ENCODE measurements at regions not wholly inside any gene's neighbourhood (a gene's known extent, or its start where the extent isn't known, plus 50 kb on each side); places are given as distances from the start of the nearest gene placed in this dataset.
A peak's percentile ranks its signal among the peaks of the same experiment; 100 is the strongest.

DNA sequence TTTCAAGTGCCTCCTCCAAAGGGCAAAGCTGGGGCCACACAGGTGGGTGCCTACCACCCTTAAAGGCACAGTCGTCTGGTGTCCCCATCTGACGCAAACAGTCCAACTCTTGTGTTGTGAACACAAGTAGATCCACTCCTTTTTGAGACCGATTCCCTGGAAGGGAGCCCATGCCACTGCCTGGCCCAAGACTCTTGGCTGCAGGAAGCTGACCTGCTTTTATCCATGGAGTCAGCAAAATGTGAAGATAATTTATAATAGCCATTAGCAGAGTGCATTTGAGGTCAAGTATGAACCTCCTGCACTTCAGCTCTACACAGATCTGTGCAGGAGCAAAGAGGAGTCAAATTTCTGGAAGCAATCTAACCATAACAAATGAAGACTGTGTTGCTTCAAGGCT, 68.5 kb downstream of the ADM start:
- Histone ChIP-seq H3K36me3 (ENCODE audit: control insufficient read depth, insufficient read depth, low read length) (no peaks in the 10 kb centered on the region), H3K27ac (ENCODE audit: insufficient read depth, low read length) (no peak overlapping the region), H3K79me2 (ENCODE audit: control insufficient read depth, insufficient read depth, low read length) (no peaks in the 10 kb centered on the region), H3K4me2 (ENCODE audit: extremely low read depth, insufficient read depth, low read length) (no peak overlapping the region), H3K9ac (ENCODE audit: insufficient read depth, low read length) (no peak overlapping the region), H3K9me3 (ENCODE audit: control insufficient read depth, insufficient read depth, low read depth, low read length) (no peaks in the 10 kb centered on the region), H3K4me1 (ENCODE audit: control insufficient read depth, extremely low read depth, insufficient read depth, low read length) (peaks cover 28% of the 10 kb centered on the region), H3K4me3 (replicated peaks in 1 of 4; ENCODE audit: control extremely low read depth in 1 of 4, insufficient read depth in 1 of 4, low read depth in 3 of 4, low read length in 4 of 4) (no peak overlapping the region), H3K27me3 (ENCODE audit: control insufficient read depth, insufficient read depth, low read length) (no peaks in the 10 kb centered on the region), H2AFZ (ENCODE audit: low read length) (no peak overlapping the region), H4K20me1 (ENCODE audit: control insufficient read depth, extremely low read depth, insufficient read depth, low read length) (no peaks in the 10 kb centered on the region)
- peak; percentile 54 to 76 for DNase-seq (ENCODE audit: low read depth in 2 of 2)
- no peak for TF ChIP-seq EZH2 (IDR thresholded peaks at IDR 0.05; ENCODE audit: low read length, missing control alignments)
- TF ChIP-seq, protein P1, sequence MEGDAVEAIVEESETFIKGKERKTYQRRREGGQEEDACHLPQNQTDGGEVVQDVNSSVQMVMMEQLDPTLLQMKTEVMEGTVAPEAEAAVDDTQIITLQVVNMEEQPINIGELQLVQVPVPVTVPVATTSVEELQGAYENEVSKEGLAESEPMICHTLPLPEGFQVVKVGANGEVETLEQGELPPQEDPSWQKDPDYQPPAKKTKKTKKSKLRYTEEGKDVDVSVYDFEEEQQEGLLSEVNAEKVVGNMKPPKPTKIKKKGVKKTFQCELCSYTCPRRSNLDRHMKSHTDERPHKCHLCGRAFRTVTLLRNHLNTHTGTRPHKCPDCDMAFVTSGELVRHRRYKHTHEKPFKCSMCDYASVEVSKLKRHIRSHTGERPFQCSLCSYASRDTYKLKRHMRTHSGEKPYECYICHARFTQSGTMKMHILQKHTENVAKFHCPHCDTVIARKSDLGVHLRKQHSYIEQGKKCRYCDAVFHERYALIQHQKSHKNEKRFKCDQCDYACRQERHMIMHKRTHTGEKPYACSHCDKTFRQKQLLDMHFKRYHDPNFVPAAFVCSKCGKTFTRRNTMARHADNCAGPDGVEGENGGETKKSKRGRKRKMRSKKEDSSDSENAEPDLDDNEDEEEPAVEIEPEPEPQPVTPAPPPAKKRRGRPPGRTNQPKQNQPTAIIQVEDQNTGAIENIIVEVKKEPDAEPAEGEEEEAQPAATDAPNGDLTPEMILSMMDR (conservative IDR thresholded peaks at IDR 0.05 in 1 of 2, IDR thresholded peaks at IDR 0.05 in 1 of 2; ENCODE audit: low read depth in 1 of 2, low read length in 2 of 2): no peak

GRCh38 chr11:10373929-10374328, 69.1 kb downstream of the ADM start:
- no peak for TF ChIP-seq EZH2 (IDR thresholded peaks at IDR 0.05; ENCODE audit: low read length, missing control alignments)
- TF ChIP-seq, protein P1 (conservative IDR thresholded peaks at IDR 0.05 in 1 of 2, IDR thresholded peaks at IDR 0.05 in 1 of 2; ENCODE audit: low read depth in 1 of 2, low read length in 2 of 2): no peak

GRCh38 chr11:10374386-10374785, 69.5 kb downstream of the ADM start:
- H3K9me3 ChIP-seq (ENCODE audit: control insufficient read depth, insufficient read depth, low read depth, low read length): no peaks in the 10 kb centered on the region
- H3K36me3 ChIP-seq (ENCODE audit: control insufficient read depth, insufficient read depth, low read length): no peaks in the 10 kb centered on the region
- TF ChIP-seq, protein P1 (conservative IDR thresholded peaks at IDR 0.05 in 1 of 2, IDR thresholded peaks at IDR 0.05 in 1 of 2; ENCODE audit: low read depth in 1 of 2, low read length in 2 of 2): no peak
- no peak for TF ChIP-seq EZH2 (IDR thresholded peaks at IDR 0.05; ENCODE audit: low read length, missing control alignments)
- DNase-seq (ENCODE audit: low read depth in 2 of 2): no peak
- H3K27ac ChIP-seq (ENCODE audit: insufficient read depth, low read length): peak overlapping the region; percentile 37
- no peaks in the 10 kb centered on the region for H3K27me3 ChIP-seq (ENCODE audit: control insufficient read depth, insufficient read depth, low read length)
- no peaks in the 10 kb centered on the region for H3K79me2 ChIP-seq (ENCODE audit: control insufficient read depth, insufficient read depth, low read length)
- no peak overlapping the region for H3K4me3 ChIP-seq (replicated peaks in 1 of 4; ENCODE audit: control extremely low read depth in 1 of 4, insufficient read depth in 1 of 4, low read depth in 3 of 4, low read length in 4 of 4)
- H3K4me1 ChIP-seq (ENCODE audit: control insufficient read depth, extremely low read depth, insufficient read depth, low read length): peaks cover 32% of the 10 kb centered on the region
- H3K9ac ChIP-seq (ENCODE audit: insufficient read depth, low read length): no peak overlapping the region
- no peak overlapping the region for H2AFZ ChIP-seq (ENCODE audit: low read length)
- H4K20me1 ChIP-seq (ENCODE audit: control insufficient read depth, extremely low read depth, insufficient read depth, low read length): no peaks in the 10 kb centered on the region
- H3K4me2 ChIP-seq (ENCODE audit: extremely low read depth, insufficient read depth, low read length): no peak overlapping the region

More at GRCh38 chr11:10373929-10374328, 69.1 kb downstream of the ADM start:
- H3K79me2 ChIP-seq (ENCODE audit: control insufficient read depth, insufficient read depth, low read length): no peaks in the 10 kb centered on the region
- H3K27me3 ChIP-seq (ENCODE audit: control insufficient read depth, insufficient read depth, low read length): no peaks in the 10 kb centered on the region
- H3K9ac ChIP-seq (ENCODE audit: insufficient read depth, low read length): no peak overlapping the region
- H3K4me1 ChIP-seq (ENCODE audit: control insufficient read depth, extremely low read depth, insufficient read depth, low read length): peaks cover 32% of the 10 kb centered on the region
- no peaks in the 10 kb centered on the region for H4K20me1 ChIP-seq (ENCODE audit: control insufficient read depth, extremely low read depth, insufficient read depth, low read length)
- no peak overlapping the region for H2AFZ ChIP-seq (ENCODE audit: low read length)
- H3K9me3 ChIP-seq (ENCODE audit: control insufficient read depth, insufficient read depth, low read depth, low read length): no peaks in the 10 kb centered on the region
- DNase-seq (ENCODE audit: low read depth in 2 of 2): no peak
- no peak overlapping the region for H3K4me3 ChIP-seq (replicated peaks in 1 of 4; ENCODE audit: control extremely low read depth in 1 of 4, insufficient read depth in 1 of 4, low read depth in 3 of 4, low read length in 4 of 4)
- H3K4me2 ChIP-seq (ENCODE audit: extremely low read depth, insufficient read depth, low read length): no peak overlapping the region
- H3K27ac ChIP-seq (ENCODE audit: insufficient read depth, low read length): no peak overlapping the region
- H3K36me3 ChIP-seq (ENCODE audit: control insufficient read depth, insufficient read depth, low read length): no peaks in the 10 kb centered on the region

All from fibroblast of lung (primary cell).